IMR-90 (cell line): ENCODE measurements at regions not wholly inside any gene's neighbourhood (a gene's known extent, or its start where the extent isn't known, plus 50 kb on each side); places are given as distances from the start of the nearest gene placed in this dataset.

Experiments used
- ATAC-seq: fragments of 200-7000 bp; cut with Tn5 transposase; 2 replicates; pipeline ENCODE4 v1.9.1; 2020; ENCODE audit warnings: low read depth, mild to moderate bottlenecking, moderate library complexity
- BruUV-seq: library from RNA; stranded (reverse); fragments of 400-500 nt; replicated peaks from 2 replicates; lab custom pipeline; 2021; lab: Mats Ljungman, UMichigan
- CTCF ChIA-PET: fragments of 300-600 bp; formaldehyde crosslinking; extraction: SDS; loops from one replicate; lab custom pipeline; 2021; ENCODE audit warnings: antibody characterized with exemption; lab: Yijun Ruan, JAX
- POLR2A ChIA-PET: fragments of 300-600 bp; sonication (Branson Sonifier 250); formaldehyde crosslinking; loops from one replicate; lab custom pipeline; 2022; ENCODE audit warnings: antibody characterized with exemption; ENCODE audit not compliant: unreplicated experiment; lab: Charles Lee
- DNase-seq: peaks from one replicate; pipeline ENCODE4 v3.0.0; 2013
- H2AFZ ChIP-seq: replicated peaks from 2 replicates; pipeline ENCODE3; 2013; ENCODE audit warnings: low read length, mild to moderate bottlenecking; ENCODE audit not compliant: poor library complexity
- H2AK5ac ChIP-seq: 2 replicates; pipeline ENCODE4 v1.6.1; 2013; ENCODE audit warnings: low read depth, low read length, inconsistent platforms
- H2AK9ac ChIP-seq: replicated peaks from 2 replicates; pipeline ENCODE3; 2013; ENCODE audit warnings: mild to moderate bottlenecking, low read depth, low read length, moderate library complexity; ENCODE audit not compliant: poor library complexity
- H2BK120ac ChIP-seq: 2 replicates; pipeline ENCODE4 v1.6.1; 2013; ENCODE audit warnings: low read depth, low read length, inconsistent platforms
- H2BK15ac ChIP-seq: 3 replicates; pipeline ENCODE4 v1.6.1; 2013; ENCODE audit warnings: low read depth, low read length, inconsistent platforms
- H2BK20ac ChIP-seq: 2 replicates; pipeline ENCODE4 v1.6.1; 2013; ENCODE audit warnings: low read depth, mild to moderate bottlenecking, inconsistent platforms, low read length, moderate library complexity
- H2BK5ac ChIP-seq: 2 replicates; pipeline ENCODE4 v1.6.1; 2013; ENCODE audit warnings: mild to moderate bottlenecking, low read depth, low read length, inconsistent platforms; ENCODE audit not compliant: poor library complexity, severe bottlenecking
- H3K14ac ChIP-seq: replicated peaks from 2 replicates; pipeline ENCODE4 v1.6.1; 2013; ENCODE audit warnings: low read depth, low read length, inconsistent platforms
- H3K18ac ChIP-seq: 2 replicates; pipeline ENCODE4 v1.6.1; 2013; ENCODE audit warnings: low read depth, low read length, control low read depth
- H3K23ac ChIP-seq: 2 replicates; pipeline ENCODE4 v1.6.1; 2013; ENCODE audit warnings: low read depth, low read length, inconsistent platforms
- H3K27ac ChIP-seq: 2 replicates; pipeline ENCODE4 v1.5.1; 2013; ENCODE audit warnings: mild to moderate bottlenecking, control low read depth, low read length; ENCODE audit not compliant: insufficient read depth
- H3K27me3 ChIP-seq: 2 replicates; pipeline ENCODE4 v1.6.1; 2013; ENCODE audit warnings: low read length; ENCODE audit not compliant: control insufficient read depth, insufficient read depth
- H3K36me3 ChIP-seq: 2 replicates; pipeline ENCODE4 v1.6.1; 2013; ENCODE audit warnings: low read length, mixed read lengths; ENCODE audit not compliant: control insufficient read depth, insufficient read depth
- H3K4ac ChIP-seq: 2 replicates; pipeline ENCODE4 v1.6.1; 2013; ENCODE audit warnings: low read depth, low read length, inconsistent platforms
- H3K4me1 ChIP-seq: 2 replicates; pipeline ENCODE4 v1.6.1; 2013; ENCODE audit warnings: low read length, mixed read lengths; ENCODE audit not compliant: control insufficient read depth, insufficient read depth
- H3K4me2 ChIP-seq: 2 replicates; pipeline ENCODE4 v1.6.1; 2013; ENCODE audit warnings: low read depth, mild to moderate bottlenecking, control low read depth, low read length, moderate library complexity
- H3K4me3 ChIP-seq: 2 replicates; pipeline ENCODE4 v1.5.1; 2013; ENCODE audit warnings: low read depth, mild to moderate bottlenecking, control low read depth, low read length, moderate library complexity; ENCODE audit not compliant: insufficient read depth
- H3K56ac ChIP-seq: 2 replicates; pipeline ENCODE4 v1.6.1; 2013; ENCODE audit warnings: low read length, inconsistent platforms; ENCODE audit not compliant: insufficient read depth; ENCODE audit errors: extremely low read depth
- H3K79me1 ChIP-seq, 2 experiments: 2 replicates each; pipeline ENCODE4 v1.6.1; 2013; ENCODE audit warnings: low read length in 2 of 2, inconsistent platforms in 1 of 2, low read depth in 1 of 2
- H3K9ac ChIP-seq: 2 replicates; pipeline ENCODE4 v1.6.1; 2013; ENCODE audit warnings: low read depth, low read length, control low read depth
- H3K9me1 ChIP-seq: 2 replicates; pipeline ENCODE4 v1.6.1; 2013; ENCODE audit warnings: low read length, inconsistent platforms; ENCODE audit not compliant: insufficient read depth
- H3K9me3 ChIP-seq: 2 replicates; pipeline ENCODE4 v1.6.1; 2013; ENCODE audit warnings: low read length; ENCODE audit not compliant: control insufficient read depth, insufficient read depth
- H4K20me1 ChIP-seq: 2 replicates; pipeline ENCODE4 v1.6.1; 2013; ENCODE audit warnings: low read length, inconsistent platforms; ENCODE audit not compliant: insufficient read depth
- H4K5ac ChIP-seq: 2 replicates; pipeline ENCODE4 v1.6.1; 2013; ENCODE audit warnings: mild to moderate bottlenecking, low read depth, low read length, control low read depth
- H4K8ac ChIP-seq, 2 experiments: 2 replicates each; pipeline ENCODE4 v1.6.1; 2013; ENCODE audit warnings: low read depth in 2 of 2, low read length in 2 of 2, control low read depth in 1 of 2, inconsistent platforms in 1 of 2
- H4K91ac ChIP-seq: 2 replicates; pipeline ENCODE4 v1.6.1; 2013; ENCODE audit warnings: low read depth, low read length, inconsistent platforms; ENCODE audit not compliant: insufficient read depth
- BHLHE40 ChIP-seq: fragments of 150-350 bp; IDR thresholded peaks from 2 replicates; pipeline ENCODE4 v1.6.1; 2016; ENCODE audit warnings: mild to moderate bottlenecking, low read depth, low read length
- CEBPB ChIP-seq: IDR thresholded peaks from 2 replicates; pipeline ENCODE4 v1.6.1; 2012; ENCODE audit warnings: low read depth, low read length, improper control_type of control experiment
- CHD1 ChIP-seq: IDR thresholded peaks from 2 replicates; pipeline ENCODE4 v1.6.1; 2012; ENCODE audit warnings: low read depth, low read length, improper control_type of control experiment
- CTCF ChIP-seq: conservative IDR thresholded peaks from 2 replicates; pipeline ENCODE4 v1.5.1; 2012; ENCODE audit warnings: mild to moderate bottlenecking, low read depth, low read length, improper control_type of control experiment
- ELK1 ChIP-seq: fragments of 150-350 bp; IDR thresholded peaks from 2 replicates; pipeline ENCODE4 v1.6.1; 2016; ENCODE audit warnings: low read depth, mild to moderate bottlenecking, low read length, moderate library complexity, borderline replicate concordance
- FOS ChIP-seq: fragments of 150-350 bp; IDR thresholded peaks from 2 replicates; pipeline ENCODE4 v1.6.1; 2016; ENCODE audit warnings: low read depth, low read length
- MAFK ChIP-seq: IDR thresholded peaks from 2 replicates; pipeline ENCODE4 v1.6.1; 2012; ENCODE audit warnings: low read depth, low read length, improper control_type of control experiment
- MAZ ChIP-seq: IDR thresholded peaks from 2 replicates; pipeline ENCODE4 v1.6.1; 2012; ENCODE audit warnings: low read depth, mild to moderate bottlenecking, low read length, improper control_type of control experiment, moderate library complexity, borderline replicate concordance
- MXI1 ChIP-seq: IDR thresholded peaks from 2 replicates; pipeline ENCODE4 v1.6.1; 2012; ENCODE audit warnings: low read depth, mild to moderate bottlenecking, low read length, moderate library complexity, borderline replicate concordance
- NFE2L2 ChIP-seq: fragments of 150-350 bp; IDR thresholded peaks from 2 replicates; pipeline ENCODE4 v1.6.1; 2016; ENCODE audit warnings: low read depth, mild to moderate bottlenecking, low read length
- POLR2A ChIP-seq: IDR thresholded peaks from 2 replicates; pipeline ENCODE4 v1.6.1; 2012; ENCODE audit warnings: mild to moderate bottlenecking, low read depth, low read length
- RAD21 ChIP-seq: IDR thresholded peaks from 2 replicates; pipeline ENCODE4 v1.6.1; 2012; ENCODE audit warnings: low read length, improper control_type of control experiment
- RCOR1 ChIP-seq: IDR thresholded peaks from 2 replicates; pipeline ENCODE4 v1.6.1; 2012; ENCODE audit warnings: mild to moderate bottlenecking, low read length, improper control_type of control experiment; ENCODE audit not compliant: insufficient replicate concordance
- RFX5 ChIP-seq: IDR thresholded peaks from 2 replicates; pipeline ENCODE4 v1.8.0; 2012; ENCODE audit warnings: low read depth, mild to moderate bottlenecking, low read length, moderate library complexity
- SMC3 ChIP-seq: fragments of 150-350 bp; IDR thresholded peaks from 2 replicates; pipeline ENCODE4 v1.6.1; 2016; ENCODE audit warnings: low read depth, mild to moderate bottlenecking, antibody characterized with exemption, low read length, moderate library complexity
- USF2 ChIP-seq: fragments of 150-350 bp; IDR thresholded peaks from 2 replicates; pipeline ENCODE4 v1.6.1; 2017; ENCODE audit warnings: mild to moderate bottlenecking, antibody characterized with exemption, low read length, low read depth
- dilution Hi-C: fragments of 300-500 bp; cut with HindIII; formaldehyde crosslinking; loops from one replicate; pipeline ENCODE4 v1.14.3; 2018; ENCODE audit warnings: low sequenced_read_pairs; ENCODE audit not compliant: unreplicated experiment
- in situ Hi-C: fragments of 300-500 bp; cut with MboI; formaldehyde crosslinking; loops from 3 replicates; pipeline ENCODE4 v1.14.3; 2019; ENCODE audit warnings: low sequenced_read_pairs, inconsistent platforms, mixed read lengths
- intact Hi-C: fragments of 100-400 bp; cut with micrococcal nuclease; formaldehyde crosslinking; loops from 2 replicates; pipeline ENCODE4 v1.10.0; 2022

GRCh38 chr10:21057989-21058388, 160.9 kb upstream of the NEBL start:
- POLR2A ChIA-PET = no interaction called here
- no peak overlapping the region for H4K5ac ChIP-seq
- TF ChIP-seq RCOR1 (no peak), MAFK (no peak), NFE2L2 (no peak), ELK1 (no peak), RFX5 (no peak), FOS (no peak), MXI1 (no peak), BHLHE40 (no peak), CEBPB (no peak), MAZ (no peak), POLR2A (no peak), RAD21 (no peak), CTCF (no peak), CHD1 (no peak), SMC3 (no peak), USF2 (no peak)
- H3K18ac ChIP-seq = no peak overlapping the region
- H3K14ac ChIP-seq = no peak overlapping the region
- no peak overlapping the region for H3K23ac ChIP-seq
- H3K9ac ChIP-seq = no peak overlapping the region
- no peak overlapping the region for H3K4me2 ChIP-seq
- H4K91ac ChIP-seq = no peak overlapping the region
- H2BK5ac ChIP-seq = no peak overlapping the region
- no peaks in the 10 kb centered on the region for H3K79me1 ChIP-seq
- no peak overlapping the region for H3K56ac ChIP-seq
- H3K4me3 ChIP-seq = no peak overlapping the region
- H2BK15ac ChIP-seq = no peak overlapping the region
- no peak overlapping the region for H2BK20ac ChIP-seq
- intact Hi-C loops (no loop called here), in situ Hi-C loops (no loop called here), dilution Hi-C loops (no loop called here)
- no peak for ATAC-seq
- no peak for DNase-seq
- H2AFZ ChIP-seq = no peak overlapping the region
- CTCF ChIA-PET = interaction anchor here (0.7 kb wide), 1 partner anchor 22 kb away, joined by 3 read pairs; no protein-coding TSS in a partner anchor
- no peak overlapping the region for H2AK9ac ChIP-seq
- no peak overlapping the region for H2AK5ac ChIP-seq
- no peak overlapping the region for H3K27ac ChIP-seq
- H3K4ac ChIP-seq = no peak overlapping the region
- H4K20me1 ChIP-seq = no peaks in the 10 kb centered on the region
- H3K9me3 ChIP-seq = peaks cover 2% of the 10 kb centered on the region; the same call in 1 of the 2 replicates
- no peaks in the 10 kb centered on the region for H3K9me1 ChIP-seq
- H4K8ac ChIP-seq = no peak overlapping the region
- no peaks in the 10 kb centered on the region for H3K27me3 ChIP-seq
- no peaks in the 10 kb centered on the region for H3K36me3 ChIP-seq
- H2BK120ac ChIP-seq = no peak overlapping the region
- no peaks in the 10 kb centered on the region for H3K4me1 ChIP-seq
- no TSS peak for BruUV-seq
